ENCODE measurements at regions not wholly inside any gene's neighbourhood (a gene's known extent, or its start where the extent isn't known, plus 50 kb on each side); places are given as distances from the start of the nearest gene placed in this dataset.

GRCh38 chr6:167757821-167758220 is 68.9 kb upstream of the AFDN start:
- TF ChIP-seq EZH2 (IDR thresholded peaks at IDR 0.05) (no peak), POLR2AphosphoS5 (IDR thresholded peaks at IDR 0.05; ENCODE audit: borderline replicate concordance, low read depth, low read length) (no peak)
